RWPE1 (cell line): ENCODE measurements at regions not wholly inside any gene's neighbourhood (a gene's known extent, or its start where the extent isn't known, plus 50 kb on each side); places are given as distances from the start of the nearest gene placed in this dataset.

ENCODE experiments used
- CTCF ChIA-PET: fragments of 350-600 bp; sonication (Branson Sonifier 250); formaldehyde crosslinking; extraction: SDS; loops from one replicate; lab custom pipeline; 2021; lab: Yijun Ruan, JAX
- POLR2A ChIA-PET: fragments of 400-600 bp; formaldehyde crosslinking; extraction: SDS; loops from one replicate; lab custom pipeline; 2020; ENCODE audit warnings: antibody characterized with exemption; ENCODE audit not compliant: low non-redundant PET; lab: Yijun Ruan, JAX
- DNase-seq: peaks from one replicate; pipeline ENCODE4 v3.0.0; 2012; ENCODE audit warnings: low spot score
- H3K27ac ChIP-seq: fragments of 450-650 bp; 2 replicates; pipeline ENCODE4 v1.5.1; 2017
- CTCF ChIP-seq: fragments of 450-650 bp; conservative IDR thresholded peaks from 2 replicates; pipeline ENCODE4 v1.5.1; 2017; ENCODE audit warnings: low read depth, mild to moderate bottlenecking

GRCh38 chr14:94925416-94926173 is 155.7 kb upstream of the GSC start:
- CTCF ChIA-PET, result interaction anchor here (0.6 kb wide), 1 partner anchor 718 kb away, joined by 3 read pairs; no protein-coding TSS in a partner anchor
- POLR2A ChIA-PET, result no interaction called here
- no peak for DNase-seq
- H3K27ac ChIP-seq, result no peak overlapping the region
- TF ChIP-seq CTCF, result no peak

GRCh38 chr14:94924189-94924588 is 154.3 kb upstream of the GSC start:
- ChIA-PET POLR2A (no interaction called here), CTCF (no interaction called here)
- no peak for TF ChIP-seq CTCF
- no peak overlapping the region for H3K27ac ChIP-seq
- no peak for DNase-seq

GRCh38 chr14:94923786-94924185 is 153.9 kb upstream of the GSC start:
- ChIA-PET POLR2A (no interaction called here), CTCF (no interaction called here)
- no peak for DNase-seq
- no peak overlapping the region for H3K27ac ChIP-seq
- TF ChIP-seq CTCF, result no peak

- TF ChIP-seq CTCF, result no peak
- no peak overlapping the region for H3K27ac ChIP-seq
- CTCF ChIA-PET, result no interaction called here
- POLR2A ChIA-PET, result no interaction called here
- DNase-seq, result no peak
These were observed 152.8 kb upstream of the GSC start for GRCh38 chr14:94922595-94923239.

GRCh38 chr14:94921882-94922585 is 152.1 kb upstream of the GSC start:
- POLR2A ChIA-PET, result no interaction called here
- no peak overlapping the region for H3K27ac ChIP-seq
- CTCF ChIA-PET, result no interaction called here
- DNase-seq, result no peak
- TF ChIP-seq CTCF, result no peak

GRCh38 chr14:94921456-94921855 is 151.5 kb upstream of the GSC start:
- no peak for DNase-seq

More at GRCh38 chr14:94921456-94921855, 151.5 kb upstream of the GSC start:
- no peak for TF ChIP-seq CTCF
- POLR2A ChIA-PET, result no interaction called here
- CTCF ChIA-PET, result no interaction called here
- H3K27ac ChIP-seq, result no peak overlapping the region
